BLaER1 treated with 17β-estradiol and CSF1 and Interleukin-3, amounts not matched to agents 10 nM and 100 nM (cell line): ENCODE measurements at regions not wholly inside any gene's neighbourhood (a gene's known extent, or its start where the extent isn't known, plus 50 kb on each side); places are given as distances from the start of the nearest gene placed in this dataset.

Experiments
- H3K27ac ChIP-seq, 11 experiments: shearing (Covaris generic); formaldehyde crosslinking; 2 replicates each; pipeline ENCODE4 v1.8.1; 2022
- H3K27me3 ChIP-seq, 11 experiments: shearing (Covaris generic); formaldehyde crosslinking; 2 replicates each; pipeline ENCODE4 v1.8.1; 2022
- H3K36me3 ChIP-seq, 11 experiments: shearing (Covaris generic); formaldehyde crosslinking; 2 replicates each; pipeline ENCODE4 v1.8.1; 2022
- H3K4me1 ChIP-seq, 10 experiments: shearing (Covaris generic); formaldehyde crosslinking; 2 replicates each; pipeline ENCODE4 v1.8.1; 2022
- H3K4me2 ChIP-seq, 11 experiments: shearing (Covaris generic); formaldehyde crosslinking; 2 replicates each; pipeline ENCODE4 v1.8.1; 2022
- H3K4me3 ChIP-seq, 10 experiments: shearing (Covaris generic); formaldehyde crosslinking; 2 replicates each; pipeline ENCODE4 v1.8.1; 2022
- H3K9ac ChIP-seq, 11 experiments: shearing (Covaris generic); formaldehyde crosslinking; 2 replicates each; pipeline ENCODE4 v1.8.1; 2022
- H3K9me3 ChIP-seq, 11 experiments: shearing (Covaris generic); formaldehyde crosslinking; replicated peaks in 1 of 11; 2 replicates each; pipeline ENCODE4 v1.8.1; 2022
- H4K20me1 ChIP-seq, 11 experiments: shearing (Covaris generic); formaldehyde crosslinking; 2 replicates each; pipeline ENCODE4 v1.8.1; 2022
- Cebpa-rat ChIP-seq, 11 experiments: shearing (Covaris generic); IDR thresholded peaks; 2 replicates each; pipeline ENCODE4 v1.8.1; 2022

- Histone ChIP-seq H3K9ac (no peak overlapping the region), H3K27ac (no peak overlapping the region), H3K4me3 (no peak overlapping the region), H3K9me3 (no peaks in the 10 kb centered on the region), H3K27me3 (no peaks in the 10 kb centered on the region), H3K36me3 (no peaks in the 10 kb centered on the region), H3K4me1 (no peaks in the 10 kb centered on the region), H4K20me1 (no peaks in the 10 kb centered on the region), H3K4me2 (no peak overlapping the region)
- TF ChIP-seq Cebpa-rat (IDR thresholded peaks at IDR 0.05): no peak
Observed at GRCh38 chr20:56121850-56122249, 116.5 kb upstream of the CBLN4 start.

GRCh38 chr20:56143759-56144158, 104.8 kb upstream of the MC3R start:
- H3K36me3 ChIP-seq: no peaks in the 10 kb centered on the region
- no peak overlapping the region for H3K4me2 ChIP-seq
- H3K27ac ChIP-seq: no peak overlapping the region
- H4K20me1 ChIP-seq: no peaks in the 10 kb centered on the region
- no peak overlapping the region for H3K9ac ChIP-seq
- TF ChIP-seq Cebpa-rat (IDR thresholded peaks at IDR 0.05): no peak
- no peak overlapping the region for H3K4me3 ChIP-seq
- peaks cover 9 to 24% (median 14%) of the 10 kb centered on the region in 11 experiments; a peak in 21 of 22 replicates for H3K9me3 ChIP-seq
- no peaks in the 10 kb centered on the region for H3K4me1 ChIP-seq
- no peaks in the 10 kb centered on the region for H3K27me3 ChIP-seq

GRCh38 chr20:56151834-56152233, 96.7 kb upstream of the MC3R start:
- TF ChIP-seq Cebpa-rat (IDR thresholded peaks at IDR 0.05): no peak
- no peaks in the 10 kb centered on the region for H3K4me1 ChIP-seq
- no peaks in the 10 kb centered on the region for H4K20me1 ChIP-seq
- H3K27me3 ChIP-seq: no peaks in the 10 kb centered on the region
- H3K4me2 ChIP-seq: no peak overlapping the region
- H3K4me3 ChIP-seq: no peak overlapping the region
- H3K36me3 ChIP-seq: no peaks in the 10 kb centered on the region
- H3K27ac ChIP-seq: no peak overlapping the region
- H3K9ac ChIP-seq: no peak overlapping the region
- H3K9me3 ChIP-seq: no peaks in the 10 kb centered on the region

- no peak overlapping the region for H3K4me3 ChIP-seq
- no peak overlapping the region for H3K27ac ChIP-seq
- H3K9me3 ChIP-seq: no peaks in the 10 kb centered on the region
- H3K27me3 ChIP-seq: no peaks in the 10 kb centered on the region
- TF ChIP-seq Cebpa-rat (IDR thresholded peaks at IDR 0.05): no peak
- H3K4me1 ChIP-seq: no peaks in the 10 kb centered on the region
- no peak overlapping the region for H3K4me2 ChIP-seq
- H3K36me3 ChIP-seq: no peaks in the 10 kb centered on the region
- H3K9ac ChIP-seq: no peak overlapping the region
- no peaks in the 10 kb centered on the region for H4K20me1 ChIP-seq
Observed at GRCh38 chr20:56153926-56154325, 94.6 kb upstream of the MC3R start.

- Histone ChIP-seq H3K27me3 (no peaks in the 10 kb centered on the region), H3K4me2 (no peak overlapping the region)
Observed at GRCh38 chr20:56155625-56156024, 92.9 kb upstream of the MC3R start.

GRCh38 chr20:56157530-56158203, 90.9 kb upstream of the MC3R start:
- Histone ChIP-seq H3K4me1 (no peaks in the 10 kb centered on the region), H3K9me3 (no peaks in the 10 kb centered on the region), H3K4me2 (no peak overlapping the region), H4K20me1 (no peaks in the 10 kb centered on the region), H3K9ac (no peak overlapping the region), H3K36me3 (no peaks in the 10 kb centered on the region), H3K4me3 (no peak overlapping the region), H3K27ac (no peak overlapping the region), H3K27me3 (no peaks in the 10 kb centered on the region)
- no peak for TF ChIP-seq Cebpa-rat (IDR thresholded peaks at IDR 0.05)

More at GRCh38 chr20:56155625-56156024, 92.9 kb upstream of the MC3R start:
- Histone ChIP-seq H3K4me3 (no peak overlapping the region), H3K27ac (no peak overlapping the region), H3K36me3 (no peaks in the 10 kb centered on the region), H3K4me1 (no peaks in the 10 kb centered on the region), H4K20me1 (no peaks in the 10 kb centered on the region), H3K9ac (no peak overlapping the region), H3K9me3 (no peaks in the 10 kb centered on the region)
- no peak for TF ChIP-seq Cebpa-rat (IDR thresholded peaks at IDR 0.05)

GRCh38 chr20:56158489-56158888, 90.0 kb upstream of the MC3R start:
- Histone ChIP-seq H3K27ac (no peak overlapping the region), H3K9me3 (no peaks in the 10 kb centered on the region)
- no peak for TF ChIP-seq Cebpa-rat (IDR thresholded peaks at IDR 0.05)

GRCh38 chr20:56160956-56161355, 87.6 kb upstream of the MC3R start:
- TF ChIP-seq Cebpa-rat (IDR thresholded peaks at IDR 0.05): no peak

More at GRCh38 chr20:56158489-56158888, 90.0 kb upstream of the MC3R start:
- H3K4me3 ChIP-seq: no peak overlapping the region
- H3K27me3 ChIP-seq: no peaks in the 10 kb centered on the region
- no peak overlapping the region for H3K9ac ChIP-seq
- H3K4me2 ChIP-seq: no peak overlapping the region
- H3K36me3 ChIP-seq: no peaks in the 10 kb centered on the region
- no peaks in the 10 kb centered on the region for H3K4me1 ChIP-seq
- H4K20me1 ChIP-seq: no peaks in the 10 kb centered on the region

GRCh38 chr20:56163806-56164205, 84.7 kb upstream of the MC3R start:
- Histone ChIP-seq H3K9ac (no peak overlapping the region), H3K27me3 (no peaks in the 10 kb centered on the region), H3K36me3 (no peaks in the 10 kb centered on the region), H3K4me3 (no peak overlapping the region), H4K20me1 (no peaks in the 10 kb centered on the region), H3K4me1 (no peaks in the 10 kb centered on the region), H3K9me3 (peaks cover 0 to 5% (median 0%) of the 10 kb centered on the region in 11 experiments; a peak in 1 of 22 replicates), H3K4me2 (no peak overlapping the region), H3K27ac (no peak overlapping the region)
- no peak for TF ChIP-seq Cebpa-rat (IDR thresholded peaks at IDR 0.05)

More at GRCh38 chr20:56160956-56161355, 87.6 kb upstream of the MC3R start:
- no peaks in the 10 kb centered on the region for H3K36me3 ChIP-seq
- H3K9ac ChIP-seq: no peak overlapping the region
- no peak overlapping the region for H3K4me2 ChIP-seq
- H3K9me3 ChIP-seq: peaks cover 0 to 5% (median 0%) of the 10 kb centered on the region in 11 experiments; a peak in 1 of 22 replicates
- H3K27ac ChIP-seq: no peak overlapping the region
- H3K4me1 ChIP-seq: no peaks in the 10 kb centered on the region
- H4K20me1 ChIP-seq: no peaks in the 10 kb centered on the region
- no peak overlapping the region for H3K4me3 ChIP-seq
- no peaks in the 10 kb centered on the region for H3K27me3 ChIP-seq

GRCh38 chr20:56166781-56167465, 81.6 kb upstream of the MC3R start:
- H3K27ac ChIP-seq: no peak overlapping the region
- H3K9me3 ChIP-seq: peaks cover 0 to 5% (median 0%) of the 10 kb centered on the region in 11 experiments; a peak in 1 of 22 replicates
- no peak overlapping the region for H3K4me3 ChIP-seq
- no peaks in the 10 kb centered on the region for H3K36me3 ChIP-seq
- H3K4me2 ChIP-seq: no peak overlapping the region
- H4K20me1 ChIP-seq: no peaks in the 10 kb centered on the region
- TF ChIP-seq Cebpa-rat (IDR thresholded peaks at IDR 0.05): no peak
- no peaks in the 10 kb centered on the region for H3K4me1 ChIP-seq
- no peaks in the 10 kb centered on the region for H3K27me3 ChIP-seq
- H3K9ac ChIP-seq: no peak overlapping the region
